ENCODE measurements at regions not wholly inside any gene's neighbourhood (a gene's known extent, or its start where the extent isn't known, plus 50 kb on each side); places are given as distances from the start of the nearest gene placed in this dataset.
"Not testable (repeated sequence)": the region's sequence is repeated elsewhere in the genome, so short reads cannot be mapped to it uniquely, and the experiment has no call there.

DNA sequence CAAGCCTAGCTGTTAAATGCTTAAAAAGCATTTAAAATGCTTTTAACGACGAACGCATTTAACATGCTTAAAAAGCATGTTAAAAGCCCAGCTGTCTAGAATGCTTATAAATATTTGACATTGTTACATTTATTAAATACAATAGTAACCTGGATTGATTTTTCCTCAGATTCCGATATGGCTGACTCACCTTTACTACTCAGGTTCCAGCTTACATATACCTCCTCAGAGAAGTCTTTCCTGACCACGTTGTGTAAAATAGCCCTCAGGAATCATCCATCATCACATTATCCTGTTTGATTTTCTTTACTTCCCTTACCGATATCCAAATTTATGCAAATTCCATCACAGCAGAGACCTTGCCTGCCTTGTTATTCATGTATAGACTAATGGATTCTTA, 51.4 kb downstream of the SLC41A2 start:
- DNase-seq, result no peak

DNA sequence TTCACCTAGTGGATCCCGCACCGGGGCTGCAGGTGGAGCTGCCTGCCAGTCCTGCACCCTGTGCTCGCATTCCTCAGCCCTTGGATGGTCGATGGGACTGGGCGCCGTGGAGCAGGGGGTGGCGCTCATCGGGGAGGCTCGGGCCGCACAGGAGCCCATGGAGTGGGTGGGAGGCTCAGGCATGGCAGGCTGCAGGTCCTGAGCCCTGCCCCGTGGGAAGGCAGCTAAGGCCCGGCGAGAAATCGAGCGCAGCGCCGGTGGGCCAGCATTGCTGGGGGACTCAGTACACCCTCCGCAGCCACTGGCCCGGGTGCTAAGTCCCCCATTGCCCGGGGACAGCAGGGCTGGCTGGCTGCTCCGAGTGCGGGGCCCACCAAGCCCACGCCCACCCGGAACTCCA, 52.6 kb downstream of the SLC41A2 start:
- DNase-seq, result not testable (repeated sequence)

DNA sequence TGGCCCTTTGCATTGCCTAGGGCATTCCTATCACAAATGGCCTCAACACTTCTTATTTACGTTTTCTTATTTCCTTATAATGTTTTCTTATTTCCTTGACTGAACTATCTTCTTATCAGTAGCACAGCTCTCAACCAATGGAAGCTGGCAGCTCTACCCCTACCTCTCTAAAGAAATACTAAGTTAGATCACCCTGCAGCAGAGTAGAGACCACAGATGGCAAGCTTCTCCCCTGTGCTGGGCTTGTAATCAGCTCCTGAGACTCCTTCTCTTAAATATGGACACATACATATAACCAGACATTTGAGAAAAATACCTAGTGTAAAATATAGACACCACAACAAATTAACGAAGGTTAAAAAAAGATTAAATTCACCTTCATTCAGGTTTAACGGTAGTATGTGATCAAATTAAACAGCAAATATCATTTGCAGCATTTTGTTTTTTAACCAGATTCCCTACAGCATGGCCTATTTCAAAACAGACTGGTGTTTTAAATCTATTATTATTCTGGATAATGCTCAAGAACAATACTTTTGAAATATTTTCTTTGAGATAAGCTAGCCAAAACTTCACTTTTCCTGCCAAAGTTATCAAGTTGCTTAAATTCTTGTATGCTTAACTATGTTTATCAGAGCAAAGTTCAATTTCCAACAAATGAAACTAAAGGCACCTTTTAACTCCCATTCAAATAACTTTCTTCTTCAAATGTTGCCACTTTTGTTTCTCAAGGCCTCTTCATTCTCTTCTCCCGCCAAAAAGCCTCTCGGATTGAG, 54.3 kb downstream of the SLC41A2 start:
- no peak for DNase-seq

DNA sequence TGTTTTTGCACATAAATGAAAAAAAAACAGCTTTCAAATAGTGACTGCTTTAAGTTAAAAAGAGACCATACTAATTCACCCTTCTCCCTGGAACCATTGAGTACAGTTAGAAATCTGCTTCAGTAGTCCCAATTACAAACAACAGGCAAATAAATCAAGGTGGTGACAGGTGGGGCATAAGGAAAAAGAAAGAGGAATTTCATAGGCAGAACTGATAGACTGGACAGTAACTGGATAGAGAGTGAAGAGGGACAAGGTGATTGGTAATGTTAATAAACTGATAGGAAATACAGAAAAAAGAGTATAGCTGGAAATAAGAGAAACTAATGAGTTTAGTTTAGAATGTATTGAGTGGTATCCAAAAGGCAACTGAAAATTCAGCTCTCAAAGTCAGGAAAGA, 56.0 kb downstream of the SLC41A2 start:
- no peak for DNase-seq

DNA sequence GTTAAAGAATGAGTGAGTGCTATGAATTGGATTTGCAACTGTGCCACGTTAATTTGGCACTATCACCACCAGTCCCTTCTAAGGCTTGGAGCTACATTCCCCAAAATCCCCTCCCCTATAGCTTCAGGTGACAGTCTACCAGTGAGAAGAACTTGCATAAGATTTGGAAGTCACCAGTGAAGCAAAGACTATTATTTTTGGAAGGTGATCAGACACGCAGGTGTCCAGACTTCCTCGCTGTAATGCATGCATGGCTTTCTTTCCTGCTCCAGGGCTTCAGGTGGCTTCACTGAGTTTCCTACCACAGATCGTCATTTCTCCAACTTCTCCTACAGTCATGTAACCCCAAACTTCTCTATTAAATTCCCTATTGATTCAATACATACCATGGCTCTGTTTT, 61.4 kb downstream of the SLC41A2 start:
- DNase-seq, result no peak

DNA sequence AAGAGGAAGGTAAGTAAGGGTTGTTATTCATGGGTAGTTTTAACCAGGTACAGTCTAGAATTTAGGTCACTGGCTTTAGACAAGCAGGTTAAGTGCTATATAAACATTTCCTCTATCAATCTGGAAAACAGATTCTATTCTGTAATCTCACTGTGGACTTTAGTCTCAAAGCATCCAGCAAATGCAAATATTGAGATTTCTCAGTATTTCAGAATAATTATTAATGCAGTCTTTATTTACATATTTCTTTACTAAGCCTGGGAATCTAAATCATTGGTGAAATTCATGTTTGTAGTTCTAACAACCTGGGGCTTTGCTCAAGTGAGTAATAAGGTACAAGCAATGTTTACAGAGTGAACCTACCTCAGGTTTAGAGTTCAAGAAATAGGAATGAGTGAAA, 61.9 kb downstream of the SLC41A2 start:
- no peak for DNase-seq

DNA sequence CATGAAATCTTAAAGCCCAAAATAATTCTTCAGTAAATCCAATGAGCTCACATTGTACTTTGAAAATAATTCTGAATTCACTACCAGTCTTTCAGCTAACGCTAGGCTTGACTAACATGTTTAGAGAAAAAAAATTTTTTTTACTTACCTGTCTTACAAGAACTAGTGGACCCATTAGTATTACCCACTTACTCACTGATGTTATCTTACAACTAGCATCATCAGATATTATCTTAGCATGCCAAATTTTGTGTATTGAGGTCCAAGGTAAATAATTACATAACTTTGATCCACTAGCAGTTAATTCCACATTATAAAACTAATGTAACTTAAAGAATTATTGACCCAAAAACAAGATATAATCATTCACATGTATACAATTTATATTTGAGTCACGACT, 62.7 kb downstream of the SLC41A2 start:
- DNase-seq, result no peak

DNA sequence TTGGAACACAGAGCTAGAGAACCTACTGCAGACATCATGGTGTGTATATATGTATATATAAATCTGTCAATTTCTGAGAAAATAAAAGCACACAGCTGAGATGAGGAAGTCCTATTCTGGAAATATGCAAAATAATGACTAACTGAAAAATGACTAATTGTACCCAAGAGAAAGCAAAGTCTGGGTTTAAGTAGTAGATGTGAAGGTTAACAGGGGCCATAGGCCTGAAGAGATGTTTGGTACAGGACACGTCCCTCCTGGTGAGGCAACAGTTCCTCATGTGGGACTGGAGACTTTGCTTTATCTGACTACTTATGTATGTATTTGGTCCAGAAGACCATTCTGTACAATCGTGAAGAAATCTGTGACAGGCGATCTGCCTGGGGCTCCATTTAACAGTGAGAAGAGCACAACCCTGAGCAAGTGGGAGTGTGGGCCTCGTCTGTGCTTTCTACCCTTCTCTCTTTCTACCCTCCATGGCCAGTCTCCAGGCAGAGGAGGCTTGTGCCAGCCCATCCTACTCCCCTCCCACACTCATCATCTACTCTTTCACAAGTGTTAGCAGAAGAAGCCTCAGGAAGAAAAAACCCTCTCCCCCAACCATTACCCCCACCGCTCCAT, 67.5 kb downstream of the SLC41A2 start:
- DNase-seq, result no peak

DNA sequence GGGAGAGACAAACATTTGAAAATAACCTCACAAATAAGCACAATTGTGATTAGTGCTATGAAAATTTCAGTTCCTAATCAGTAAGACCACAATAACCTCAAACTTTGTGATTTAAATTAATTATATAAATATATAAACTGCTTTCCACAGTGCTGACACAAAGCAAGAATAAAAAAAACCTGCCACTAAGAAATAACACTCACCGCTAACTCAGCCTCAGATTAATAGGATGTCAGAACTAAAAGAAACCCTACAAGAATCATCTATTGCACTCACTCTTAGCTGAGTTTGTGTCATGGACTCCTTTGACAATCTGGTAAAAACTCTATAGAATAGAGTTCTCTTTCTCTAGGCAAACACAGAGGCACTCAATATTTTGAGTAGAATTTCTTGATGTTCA, 68.4 kb downstream of the SLC41A2 start:
- no peak for DNase-seq

DNA sequence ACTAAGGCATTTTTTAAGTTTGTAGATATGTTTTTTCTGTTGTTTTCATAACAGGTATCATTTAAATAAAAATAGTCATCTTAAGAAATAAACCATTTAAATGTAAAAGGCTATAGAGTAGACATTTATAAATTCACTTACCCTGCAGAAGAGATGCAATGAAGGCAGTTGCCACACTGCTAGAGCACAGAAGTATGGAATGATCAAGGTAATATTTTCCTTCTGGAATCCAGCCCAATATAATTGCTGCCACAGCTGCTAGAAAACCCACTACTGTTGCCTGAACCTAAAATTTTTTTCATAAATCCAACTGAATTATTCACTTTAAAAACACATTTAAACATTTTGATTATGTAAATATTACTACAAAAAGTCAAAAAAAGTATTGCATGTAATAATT, 69.2 kb downstream of the SLC41A2 start:
- DNase-seq, result no peak

DNA sequence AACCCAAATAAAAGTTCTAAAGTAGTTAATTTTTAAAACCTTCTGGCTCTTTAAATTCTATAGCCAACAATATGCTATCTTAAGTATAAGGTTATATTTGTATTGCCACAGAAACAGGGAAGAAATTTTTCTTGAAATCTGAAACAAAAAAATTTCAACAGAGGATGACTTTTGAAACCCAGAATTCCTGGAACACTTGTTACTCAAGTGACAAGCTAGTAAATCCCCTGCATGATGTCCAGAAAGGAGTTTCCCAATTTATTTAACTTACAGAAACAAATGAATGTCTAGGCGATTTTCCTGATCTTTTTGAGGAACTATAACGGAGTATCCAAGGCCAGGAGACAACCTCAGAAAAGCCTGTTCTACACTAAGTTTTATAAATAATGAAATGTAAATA, 69.6 kb downstream of the SLC41A2 start:
- no peak for DNase-seq

DNA sequence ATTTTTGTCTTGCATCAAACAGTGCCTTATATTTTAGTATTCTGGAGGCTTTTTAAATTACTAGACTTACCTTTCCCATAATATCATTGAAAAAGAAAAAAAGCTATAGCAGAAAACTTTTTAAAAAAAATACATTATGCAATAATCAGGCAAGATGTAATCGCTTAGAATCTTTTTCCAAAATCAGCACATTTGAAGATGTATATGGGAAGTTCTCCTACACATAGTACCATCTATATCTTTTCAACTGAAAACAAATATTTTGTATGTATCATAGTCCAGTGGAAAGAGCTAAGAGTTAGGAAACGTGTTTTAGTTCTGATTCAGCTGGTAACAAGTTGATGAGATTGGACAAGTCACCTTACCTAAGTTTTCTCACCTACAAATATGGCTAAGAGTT, 70.6 kb downstream of the SLC41A2 start:
- no peak for DNase-seq

DNA sequence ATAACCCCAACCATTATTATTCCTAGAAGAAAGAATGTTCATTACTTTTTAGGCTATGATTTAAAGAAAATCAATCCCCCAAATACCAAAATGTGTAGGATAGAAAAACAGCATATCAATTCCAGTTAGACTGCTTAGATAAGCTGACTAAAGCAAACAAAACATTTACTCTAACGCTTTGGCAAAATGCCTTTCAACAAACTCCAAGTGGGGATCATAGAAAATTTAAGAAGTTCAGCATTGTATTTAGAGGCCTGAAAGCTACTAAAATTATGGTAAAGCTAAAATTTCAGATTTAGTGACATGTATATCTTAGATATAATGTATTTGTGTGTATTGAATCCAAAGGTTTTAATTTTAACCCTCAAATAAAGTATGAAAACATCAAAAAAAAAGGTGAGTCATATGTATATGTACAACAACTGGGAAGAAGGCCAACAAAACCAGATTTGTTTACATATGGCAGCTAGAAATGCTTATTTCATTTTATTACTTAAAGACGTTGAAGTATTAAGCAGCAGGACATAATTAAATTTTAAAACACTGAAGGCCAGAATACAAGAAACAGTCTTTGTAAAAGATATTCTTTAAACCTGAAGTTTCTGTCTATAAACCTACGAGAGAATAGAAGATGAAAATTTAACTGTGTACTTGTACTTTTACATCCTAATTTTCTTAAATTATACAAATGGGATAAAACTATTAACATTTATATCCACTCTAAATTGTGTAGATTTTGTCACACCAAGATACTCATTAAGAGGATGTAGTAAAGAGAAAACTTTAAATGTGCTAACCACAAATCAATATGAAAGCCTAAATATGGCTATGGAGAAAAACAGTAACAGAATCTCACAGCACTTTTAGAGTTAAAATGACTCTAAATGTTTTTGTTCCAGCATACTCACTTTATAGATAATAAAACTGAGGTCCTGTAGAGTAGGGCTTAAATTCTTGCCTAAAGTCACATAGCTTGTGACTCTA, 71.4 kb downstream of the SLC41A2 start:
- DNase-seq, result no peak

DNA sequence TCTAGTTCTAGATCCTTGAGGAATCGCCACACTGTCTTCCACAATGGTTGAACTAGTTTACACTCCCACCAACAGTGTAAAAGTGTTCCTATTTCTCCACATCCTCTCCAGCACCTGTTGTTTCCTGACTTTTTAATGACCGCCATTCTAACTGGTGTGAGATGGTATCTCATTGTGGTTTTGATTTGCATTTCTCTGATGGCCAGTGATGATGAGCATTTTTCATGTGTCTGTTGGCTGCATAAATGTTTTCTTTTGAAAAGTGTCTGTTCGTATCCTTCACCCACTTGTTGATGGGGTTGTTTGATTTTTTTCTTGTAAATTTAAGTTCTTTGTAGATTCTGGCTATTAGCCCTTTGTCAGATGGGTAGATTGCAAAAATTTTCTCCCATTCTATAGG, 79.2 kb downstream of the SLC41A2 start:
- not testable (repeated sequence) for DNase-seq

DNA sequence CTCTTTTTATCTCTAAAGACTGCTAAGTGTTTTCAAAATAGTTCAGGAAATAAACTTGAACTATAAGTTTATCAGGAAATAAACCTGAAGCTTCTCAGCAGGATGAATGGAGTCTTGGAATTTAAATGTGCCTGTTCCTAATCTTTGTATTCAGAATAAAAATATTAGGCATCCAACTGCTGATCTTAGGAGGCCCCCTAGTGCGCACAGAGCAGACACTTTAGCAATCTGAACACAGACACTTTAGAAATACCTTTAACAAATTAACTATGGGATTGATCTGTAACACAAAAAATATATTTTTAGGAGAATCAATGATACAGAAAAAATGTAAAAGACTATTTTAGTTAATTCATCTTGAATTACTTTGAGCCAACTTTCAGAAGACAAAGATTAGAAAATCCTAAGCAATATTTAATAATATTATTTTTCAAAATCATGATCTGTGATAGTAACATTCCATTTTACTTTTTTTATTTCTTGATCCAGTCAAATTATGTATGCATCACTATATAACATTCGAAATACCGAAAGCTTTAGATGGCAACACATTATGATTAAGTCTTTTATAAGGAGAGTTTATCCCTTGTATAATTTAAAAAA, 80.9 kb downstream of the SLC41A2 start:
- peak; percentile 14 for DNase-seq

DNA sequence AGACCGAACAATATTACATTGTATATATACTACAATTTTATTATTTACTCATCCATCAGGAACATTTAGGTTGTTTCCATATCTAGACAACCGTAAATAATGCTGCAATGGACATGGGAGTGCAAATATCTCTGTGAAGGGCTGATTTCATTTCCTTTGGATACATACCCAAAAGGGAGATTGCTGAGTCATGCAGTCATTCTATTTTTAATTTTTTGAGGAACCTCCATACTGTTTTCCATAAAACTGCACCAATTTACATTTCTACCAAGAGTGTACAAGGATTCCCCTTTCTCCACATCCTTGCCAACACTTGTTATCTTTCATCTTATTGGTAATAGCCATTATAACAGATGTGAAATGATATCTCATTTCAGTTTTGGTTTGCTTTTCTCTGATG, 84.7 kb downstream of the SLC41A2 start:
- no peak for DNase-seq

DNA sequence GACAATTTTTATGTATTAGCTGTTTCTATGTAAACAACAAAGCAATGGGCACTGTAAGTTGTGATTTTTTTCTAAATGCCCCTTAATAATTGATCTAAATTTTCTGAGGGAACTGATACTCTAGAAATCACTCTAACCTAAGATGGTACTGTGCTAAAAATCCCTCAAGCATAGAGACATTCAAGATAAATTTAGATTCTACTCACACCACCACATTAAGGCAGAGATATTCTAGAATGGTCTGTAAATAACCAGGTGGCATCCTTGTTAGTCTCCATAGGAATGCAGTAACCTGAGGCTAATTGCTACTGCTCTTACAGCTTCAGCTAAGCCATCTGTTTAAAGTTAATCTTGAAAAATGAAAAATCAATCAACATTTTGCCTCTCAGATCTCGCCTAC, 87.3 kb downstream of the SLC41A2 start:
- DNase-seq, result no peak

DNA sequence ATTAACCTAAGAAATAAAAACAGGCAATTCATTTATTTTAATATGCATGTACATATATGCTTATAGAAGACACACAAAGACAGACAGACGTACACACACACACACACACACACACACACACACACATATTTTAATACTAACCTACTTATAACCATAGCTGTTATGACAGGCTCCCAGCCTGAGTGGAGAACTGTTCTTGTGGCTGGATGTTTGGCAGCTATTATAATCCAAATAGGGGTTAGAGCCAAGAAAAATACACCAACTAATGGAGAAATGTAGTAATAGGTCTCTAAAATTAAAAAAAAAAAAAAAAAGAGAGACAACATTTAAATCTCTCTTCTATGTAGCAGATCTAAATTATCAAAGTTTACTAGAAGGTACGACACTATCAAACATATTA, 91.8 kb downstream of the SLC41A2 start:
- DNase-seq, result no peak

DNA sequence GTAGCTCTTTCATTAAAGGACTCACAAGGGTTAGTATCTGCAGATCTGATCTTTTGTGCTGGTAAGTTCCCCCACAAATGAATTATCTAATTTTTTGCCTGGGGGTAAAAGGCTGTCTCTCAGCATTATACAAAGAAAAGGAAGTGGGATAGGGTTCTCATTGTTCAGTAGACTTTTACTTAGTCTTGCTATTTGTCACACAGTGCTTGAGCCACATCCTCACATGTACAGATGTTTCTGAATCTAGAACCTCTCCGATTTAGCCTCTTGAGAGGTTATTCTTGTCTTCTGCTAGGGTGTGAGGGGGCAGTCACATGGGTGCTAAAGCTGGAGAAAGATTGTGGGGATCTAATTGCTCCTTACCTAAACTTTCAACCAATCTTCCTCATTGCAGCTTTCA, 93.0 kb downstream of the SLC41A2 start:
- DNase-seq, result no peak

DNA sequence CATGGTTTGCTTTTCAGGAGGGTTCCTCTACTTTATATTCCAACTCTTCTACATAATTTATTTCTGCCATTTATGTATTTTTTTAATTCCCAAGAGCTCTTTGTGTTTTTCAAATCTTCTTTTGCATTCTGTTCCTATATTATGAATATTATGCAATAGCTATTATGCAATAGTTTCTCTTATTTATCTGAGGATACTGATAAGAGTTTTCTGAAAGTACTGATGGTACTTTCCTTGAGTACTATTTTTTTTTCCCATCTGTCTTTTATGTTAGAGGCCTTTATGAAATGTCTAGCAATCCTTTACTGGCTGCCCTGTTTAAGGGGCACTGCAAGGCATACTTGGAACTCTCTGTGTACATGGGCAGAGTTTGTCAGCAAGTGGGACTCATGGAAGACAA, 93.4 kb downstream of the SLC41A2 start:
- DNase-seq, result no peak

DNA sequence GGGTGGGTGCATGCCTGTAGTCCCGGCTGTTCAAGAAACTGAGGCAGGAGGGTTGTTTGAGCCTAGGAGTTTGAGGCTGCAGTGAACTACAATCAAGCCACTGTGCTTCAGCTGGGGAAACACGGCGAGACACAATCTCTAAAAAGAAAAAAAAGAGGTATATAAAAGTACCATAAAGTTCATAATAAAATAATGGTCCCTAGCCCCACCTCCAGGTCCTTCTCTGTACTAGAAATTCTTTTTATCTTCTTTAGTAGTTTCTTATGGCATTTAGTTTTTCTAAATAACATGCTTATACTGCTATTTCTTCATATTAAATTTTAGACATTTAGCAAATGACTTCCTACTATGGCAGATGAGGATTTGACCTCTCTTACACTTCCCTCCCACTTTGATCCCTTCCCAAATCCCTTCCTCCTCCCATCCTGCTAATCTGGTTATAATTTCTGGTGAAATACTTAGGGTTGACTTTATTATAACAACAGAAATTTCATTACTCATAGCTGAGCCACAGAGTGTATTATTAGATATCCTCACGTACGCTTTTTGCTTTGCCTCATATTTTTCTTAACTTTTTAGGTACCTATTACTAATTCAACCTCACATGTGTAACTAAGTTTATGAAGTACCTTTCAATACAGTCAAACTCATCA, 94.7 kb downstream of the SLC41A2 start:
- DNase-seq, result no peak

All from retina (tissue), 1 donor.